ENCODE measurements at regions not wholly inside any gene's neighbourhood (a gene's known extent, or its start where the extent isn't known, plus 50 kb on each side); places are given as distances from the start of the nearest gene placed in this dataset.

DNA sequence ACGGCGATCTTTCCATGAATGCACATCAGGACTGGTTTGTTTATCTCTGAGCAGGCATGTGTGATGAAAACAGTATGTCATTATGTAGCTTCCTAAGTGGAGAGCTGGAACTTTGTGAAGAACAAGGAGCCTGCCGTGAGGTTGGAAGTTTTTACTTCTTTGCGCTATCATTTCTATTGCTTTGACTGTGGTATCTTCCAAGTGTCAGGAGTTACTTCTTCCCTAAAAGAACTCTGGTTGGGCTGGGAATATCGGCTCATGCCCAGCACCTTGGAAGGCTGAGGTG, 167.4 kb upstream of the AHR start:
- peak; percentile 20 for DNase-seq

DNA sequence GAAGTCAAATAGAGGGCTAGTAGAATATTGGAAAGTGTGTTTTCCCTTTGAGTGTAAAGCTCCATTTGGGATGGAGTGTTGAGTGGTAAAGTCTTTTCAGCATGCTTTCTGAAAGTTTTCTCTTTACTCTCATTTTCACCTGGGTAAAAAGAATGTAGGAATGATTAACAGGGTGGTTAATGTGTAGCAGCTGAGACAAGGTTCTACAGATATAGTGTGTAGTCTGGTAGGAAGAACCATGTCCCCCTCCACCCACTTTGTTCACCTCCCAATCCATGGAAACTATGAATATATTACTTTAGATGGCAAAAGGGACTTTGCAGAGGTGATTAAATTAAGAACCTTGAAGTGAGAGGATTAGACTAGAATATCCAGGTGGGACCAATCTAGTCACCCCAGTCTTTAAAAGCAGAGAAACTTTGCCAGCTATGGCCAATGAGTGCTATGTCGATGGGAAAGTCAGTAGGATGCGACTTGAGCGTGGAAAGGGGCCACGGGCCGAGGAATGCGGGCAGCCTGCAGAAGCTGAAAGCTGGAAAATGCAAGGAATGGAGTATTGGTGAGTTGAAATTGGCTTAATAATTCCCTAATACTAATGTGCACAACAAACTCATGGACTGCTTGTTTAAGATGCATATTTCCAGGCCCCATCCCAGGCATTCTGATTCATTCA, 166.3 kb upstream of the AHR start:
- DNase-seq = no peak

DNA sequence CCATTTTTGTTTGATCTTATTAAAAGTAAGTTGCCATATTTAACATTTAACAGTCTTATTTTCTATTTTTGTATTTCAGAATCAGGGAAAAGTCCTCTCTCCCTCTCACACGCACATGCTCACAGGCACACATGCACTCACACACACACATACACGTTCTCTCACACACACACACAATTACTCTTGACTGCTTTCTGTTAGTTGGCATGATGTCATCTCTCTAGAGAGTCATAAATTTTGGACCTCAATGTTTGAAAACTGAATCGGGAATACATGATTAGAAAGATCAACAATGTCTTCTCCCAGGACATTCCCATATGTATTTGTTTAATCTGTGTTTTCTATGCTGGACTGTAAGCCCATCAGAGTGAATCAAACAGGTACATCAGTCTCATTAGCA, 165.7 kb upstream of the AHR start:
- no peak for DNase-seq

DNA sequence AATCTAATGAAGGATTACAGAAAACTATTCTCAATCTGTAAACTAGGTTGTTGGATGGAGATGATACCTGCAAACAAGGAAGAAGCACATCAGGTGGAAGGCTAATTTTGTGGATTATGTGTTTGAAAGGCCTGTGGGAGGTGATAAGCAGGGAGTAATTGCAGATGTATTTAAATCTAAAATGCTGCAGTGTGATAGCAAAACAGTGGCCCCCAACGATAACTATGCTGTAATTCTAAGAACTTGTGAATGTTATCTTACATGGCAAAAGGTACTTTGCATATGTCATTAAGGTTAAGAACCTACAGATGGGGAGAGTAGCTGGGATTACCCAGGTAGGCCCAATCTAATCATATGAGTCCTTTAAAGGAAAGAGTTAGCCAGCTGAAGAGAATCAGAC, 164.5 kb upstream of the AHR start:
- no peak for DNase-seq

DNA sequence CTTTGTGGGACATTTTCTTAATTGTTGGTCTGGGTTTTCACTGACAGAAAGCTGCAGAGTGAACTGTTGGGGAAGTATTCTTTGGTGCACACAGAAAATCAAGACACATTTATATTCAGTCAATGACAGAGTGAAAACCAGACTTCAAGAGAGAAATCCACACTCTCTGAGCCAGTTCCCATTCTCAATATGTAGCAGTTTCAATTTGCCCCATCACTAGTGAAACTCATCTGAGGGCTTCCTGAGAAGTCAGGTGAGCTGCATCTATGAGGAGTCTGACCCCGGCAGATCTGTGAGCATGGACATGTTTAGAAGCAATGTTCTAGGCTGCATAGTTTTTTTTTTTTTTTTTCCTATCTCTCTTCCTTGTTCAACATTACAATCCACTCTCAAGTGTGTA, 163.7 kb upstream of the AHR start:
- no peak for DNase-seq

DNA sequence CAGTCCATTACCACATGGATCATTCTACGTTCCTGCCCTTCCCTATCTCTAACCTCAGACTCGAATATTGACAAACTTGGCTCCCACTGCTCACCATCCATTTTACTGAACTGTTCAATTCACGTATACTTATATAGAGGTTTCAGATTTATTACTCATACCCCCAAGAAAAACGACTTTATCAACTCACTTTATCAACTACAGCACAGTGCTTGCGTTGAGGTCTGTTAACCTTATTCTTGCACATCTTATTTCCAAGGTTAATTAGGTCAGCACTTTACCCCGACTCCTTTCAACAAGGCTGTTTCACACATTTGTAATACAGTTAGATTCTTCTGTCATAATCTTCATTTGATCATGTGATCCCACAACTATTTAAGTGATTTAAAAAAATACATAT, 162.3 kb upstream of the AHR start:
- no peak for DNase-seq

DNA sequence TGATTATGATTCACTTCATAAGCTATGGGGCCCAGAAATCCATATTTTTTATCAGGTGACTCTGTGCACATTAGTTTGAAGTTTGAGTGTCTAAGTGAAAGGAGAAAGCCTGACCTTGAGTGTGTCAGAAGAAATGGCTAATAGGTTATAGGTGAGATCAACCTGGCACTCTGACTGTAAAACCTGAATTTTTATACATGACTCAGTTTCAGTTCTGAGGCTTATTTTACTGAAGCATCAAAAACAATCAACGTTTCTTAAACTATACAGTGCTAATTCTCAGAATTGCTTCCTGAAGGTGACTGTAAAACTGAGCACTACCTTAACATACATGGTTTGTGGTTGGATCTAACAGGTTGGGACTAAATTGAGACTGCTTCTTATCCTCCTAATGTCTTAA, 159.4 kb upstream of the AHR start:
- DNase-seq = no peak

DNA sequence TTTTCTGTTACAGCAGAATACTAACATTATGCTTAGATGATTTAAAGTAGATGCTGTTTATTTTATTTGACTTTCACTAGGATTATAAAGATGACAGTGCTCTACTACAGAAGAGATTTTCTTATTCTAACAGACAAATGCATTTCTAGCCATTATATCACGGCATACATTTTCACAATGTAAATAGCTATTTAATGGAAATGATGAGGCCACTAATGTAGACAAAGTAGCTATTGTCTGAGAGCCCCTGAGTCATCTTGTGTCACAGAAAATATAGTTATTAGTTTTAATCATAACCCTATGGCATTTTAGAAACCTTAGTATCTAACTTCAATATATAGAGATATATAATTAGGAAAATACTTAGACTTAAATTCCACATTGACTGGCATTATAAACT, 158.0 kb upstream of the AHR start:
- no peak for DNase-seq

DNA sequence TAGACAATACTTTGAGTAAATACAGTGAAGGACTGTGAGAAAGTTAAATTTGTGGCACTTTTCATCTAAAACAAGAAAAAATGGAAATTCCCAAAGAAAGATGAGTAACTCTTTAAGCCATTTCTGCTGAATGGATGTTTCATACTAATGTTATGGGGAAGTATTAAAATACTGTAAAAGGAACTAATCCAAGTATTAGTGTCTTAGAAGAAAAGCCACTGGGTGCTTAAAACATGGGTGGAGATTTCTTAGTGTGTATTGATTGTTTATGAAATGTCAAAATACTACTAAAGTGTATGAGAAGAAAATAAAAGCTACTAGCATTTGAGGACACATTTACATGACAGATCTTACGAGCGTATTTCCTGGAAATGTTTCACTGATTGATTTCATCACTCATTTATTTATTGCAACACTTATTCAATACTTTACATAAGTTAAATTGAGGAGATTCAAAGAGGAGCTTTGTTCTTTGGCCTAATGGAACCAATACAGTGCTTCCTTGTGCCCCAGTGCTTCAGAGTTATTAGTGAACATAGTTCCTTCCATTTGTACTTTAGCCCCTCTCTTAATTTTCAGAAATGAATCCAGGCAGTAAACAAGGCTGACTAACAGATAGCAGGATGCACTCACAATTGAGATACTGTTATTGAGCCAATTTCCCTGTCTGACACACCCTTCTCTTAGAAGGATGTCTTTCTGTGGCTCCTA, 155.5 kb upstream of the AHR start:
- no peak for DNase-seq

DNA sequence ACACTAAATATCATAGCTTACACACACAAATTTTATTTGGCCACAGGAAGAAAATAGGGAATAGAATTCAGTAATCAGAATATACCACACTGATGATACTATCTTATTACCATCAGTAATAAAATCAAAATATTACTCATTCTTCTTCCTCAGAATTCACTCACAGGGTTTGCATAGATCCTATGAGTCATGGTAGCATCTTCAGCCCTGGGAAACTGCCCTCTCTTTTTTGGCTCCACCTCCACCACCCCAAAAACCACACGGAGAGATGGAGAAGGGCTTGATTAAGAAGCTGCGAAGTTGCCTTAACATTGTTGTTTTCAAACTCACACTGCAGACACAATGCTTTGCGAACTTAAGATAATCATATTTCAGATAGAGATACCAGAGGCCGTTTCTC, 154.1 kb upstream of the AHR start:
- DNase-seq = no peak

DNA sequence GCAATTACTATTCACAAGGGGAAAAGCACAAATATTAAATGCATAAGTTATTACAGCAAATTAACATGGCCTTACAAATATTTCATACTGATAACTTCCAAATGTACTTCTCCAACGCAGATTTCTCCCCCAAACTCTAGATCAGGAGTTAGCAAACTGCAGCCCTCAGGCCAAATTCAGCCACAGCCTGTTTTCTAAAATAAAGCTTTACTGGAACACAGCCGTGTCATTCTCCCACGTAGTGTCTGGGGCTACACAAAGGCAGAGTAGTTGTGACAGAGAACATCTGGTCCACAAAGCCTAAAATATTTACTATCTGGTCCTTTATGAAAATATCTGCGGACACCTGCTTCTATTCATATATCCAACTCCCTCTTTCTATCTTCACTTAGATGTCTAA, 151.8 kb upstream of the AHR start:
- no peak for DNase-seq

DNA sequence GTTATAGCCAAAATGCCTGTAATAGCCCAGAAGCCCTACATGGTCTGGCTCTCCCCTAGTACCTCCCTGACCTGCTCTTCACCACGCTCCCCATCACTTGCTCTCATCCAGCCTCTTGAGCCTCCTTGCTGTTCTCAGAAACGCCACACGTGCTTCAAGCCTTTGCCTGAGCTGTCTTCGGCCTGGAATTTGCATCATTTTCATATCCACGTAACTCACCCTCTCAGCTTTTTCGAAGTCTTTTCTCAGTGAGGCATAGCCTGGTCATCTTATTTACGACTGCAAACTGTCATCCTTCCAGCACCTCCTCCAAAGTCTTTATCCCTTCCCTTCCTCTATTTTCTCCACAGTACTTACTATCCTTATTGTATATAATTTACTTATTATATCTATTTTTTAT, 151.0 kb upstream of the AHR start:
- no peak for DNase-seq

DNA sequence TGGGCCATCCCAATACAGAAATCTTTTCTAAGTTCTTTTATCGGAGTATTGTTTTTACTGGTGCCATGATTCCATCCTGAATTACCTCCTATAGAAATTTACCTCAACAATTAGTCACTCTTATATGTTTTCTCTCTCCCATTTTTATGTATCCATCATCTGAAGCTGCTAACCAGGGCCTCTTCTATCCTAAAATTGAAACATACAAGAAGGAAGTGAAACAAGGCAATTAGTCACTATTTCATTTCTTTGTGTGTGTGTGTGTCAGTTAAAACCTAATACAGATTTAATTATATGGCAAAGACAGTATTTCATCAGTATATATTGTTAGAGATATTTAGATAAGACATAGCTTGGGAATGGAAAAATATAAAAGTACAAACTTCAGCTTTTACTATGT, 148.4 kb upstream of the AHR start:
- no peak for DNase-seq

DNA sequence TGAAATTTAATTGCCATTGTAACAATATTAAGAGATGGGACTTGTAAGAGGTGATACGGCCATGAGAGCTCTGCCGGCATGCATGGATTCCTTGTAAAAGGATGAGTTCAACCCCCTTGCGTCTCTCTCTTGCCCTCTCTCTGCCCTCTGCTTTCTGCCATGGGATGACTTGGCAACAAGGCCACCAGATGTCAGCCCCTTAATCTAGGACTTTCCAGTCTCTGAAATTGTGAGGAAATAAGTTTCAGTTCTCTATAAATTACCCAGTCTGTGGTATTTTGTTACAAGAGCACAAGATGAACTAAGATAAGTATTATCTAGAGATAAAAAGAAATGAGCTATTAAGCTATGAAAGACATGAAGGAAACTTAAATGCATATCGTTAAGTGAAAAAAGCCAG, 145.7 kb upstream of the AHR start:
- DNase-seq = no peak

DNA sequence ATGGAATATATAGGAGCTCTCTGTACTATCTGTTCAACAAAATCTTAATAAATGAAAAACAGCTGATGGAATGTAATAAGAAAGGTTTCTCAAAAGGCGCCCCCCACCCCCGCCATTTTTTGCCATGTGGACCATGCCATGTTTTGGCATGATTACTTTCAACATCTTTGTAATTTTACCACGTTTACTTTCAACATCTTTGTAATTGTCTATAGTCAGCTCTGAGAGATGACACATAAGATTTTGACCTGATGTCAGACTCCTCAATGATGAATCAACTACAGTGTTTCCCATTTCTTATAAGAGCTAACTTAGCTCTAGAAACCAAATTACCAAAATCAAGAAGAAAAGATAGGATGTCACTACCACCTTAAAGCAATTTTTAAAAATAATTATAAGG, 144.9 kb upstream of the AHR start:
- no peak for DNase-seq

DNA sequence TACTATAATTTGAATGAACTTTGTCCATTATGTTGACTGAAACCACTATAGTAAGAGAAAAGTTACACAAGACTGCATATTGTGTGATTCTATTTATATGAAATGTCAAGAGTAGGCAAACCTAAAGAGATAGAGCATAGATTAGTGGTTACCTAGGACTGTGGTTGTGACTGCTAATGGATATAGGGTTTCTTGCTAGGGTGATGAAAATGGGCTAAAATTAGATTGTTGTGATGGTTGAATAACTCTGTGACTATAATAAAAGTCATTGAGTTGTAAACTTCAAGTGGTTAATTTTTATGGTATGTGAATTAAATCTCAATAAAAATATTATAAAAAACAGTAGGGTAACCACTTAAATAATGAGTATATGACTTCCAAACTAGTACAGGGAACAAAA, 142.9 kb upstream of the AHR start:
- no peak for DNase-seq

DNA sequence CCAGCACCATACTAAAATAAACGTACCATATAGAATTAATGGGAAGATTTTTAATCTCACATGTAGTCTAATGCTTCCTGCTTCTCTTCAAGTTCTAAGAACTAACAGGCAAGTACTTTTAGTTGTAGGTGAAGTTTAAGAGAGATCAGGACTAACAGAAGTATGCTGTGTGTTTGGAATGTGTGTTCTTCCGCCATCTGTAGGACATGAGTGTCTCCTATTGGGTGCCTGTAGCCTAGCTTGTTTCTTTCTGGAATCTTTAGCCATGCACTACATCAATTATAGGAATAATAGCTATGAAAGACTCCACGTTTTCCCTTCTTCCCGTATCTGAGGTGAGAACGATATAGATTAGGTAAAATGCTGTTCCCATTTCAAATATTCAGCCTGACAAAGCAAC, 140.2 kb upstream of the AHR start:
- no peak for DNase-seq

DNA sequence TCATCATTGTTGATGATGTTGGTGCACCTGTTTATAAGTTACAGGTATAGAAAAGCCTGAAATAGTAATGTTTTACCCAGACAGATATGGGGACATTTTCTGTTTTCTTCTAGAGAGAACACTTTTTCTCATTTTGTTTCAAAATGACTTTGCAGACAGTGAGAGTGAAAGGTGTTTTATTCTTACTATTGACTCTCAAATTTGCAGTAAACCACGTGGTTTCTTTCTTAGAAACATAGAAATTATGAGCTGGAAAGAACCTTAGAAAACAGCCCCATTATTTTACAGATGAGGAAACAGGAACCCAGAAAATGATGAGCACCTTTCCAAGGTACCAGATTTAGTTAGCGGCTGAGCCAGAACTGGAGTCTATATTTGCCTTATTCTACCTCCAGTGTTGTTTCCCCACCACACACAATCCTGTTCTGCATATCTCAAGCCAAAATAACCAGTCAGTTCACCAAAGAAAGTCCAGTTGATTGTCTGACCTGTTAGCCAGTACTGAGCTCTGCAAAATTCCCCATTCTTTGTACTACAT, 138.9 kb upstream of the AHR start:
- no peak for DNase-seq

DNA sequence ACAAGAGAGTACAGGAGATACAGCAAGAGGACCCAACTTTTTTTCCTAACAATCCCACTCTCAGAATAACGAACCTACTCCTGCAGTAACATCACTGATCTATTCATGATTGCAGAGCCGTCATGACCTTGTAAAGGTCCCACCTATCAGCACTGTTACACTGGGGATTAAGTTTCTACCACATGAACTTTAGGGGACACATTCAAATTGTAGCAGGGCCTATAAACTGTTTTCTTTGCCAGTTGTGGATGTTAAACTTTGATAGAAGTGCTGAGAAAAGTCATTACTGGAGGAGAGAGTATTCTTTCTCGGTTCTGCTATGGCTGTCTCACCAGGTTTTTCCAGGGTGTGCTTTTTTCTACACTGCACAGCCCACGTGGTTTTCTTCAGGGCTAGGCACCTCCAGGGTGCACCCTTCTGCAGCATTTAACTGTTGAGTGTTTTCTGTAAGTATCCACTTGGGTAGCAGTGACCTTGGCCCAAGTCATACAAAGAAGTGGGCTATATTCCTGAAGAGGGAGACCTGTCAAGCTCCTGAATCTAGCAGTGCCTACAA, 131.6 kb upstream of the AHR start:
- DNase-seq = no peak

DNA sequence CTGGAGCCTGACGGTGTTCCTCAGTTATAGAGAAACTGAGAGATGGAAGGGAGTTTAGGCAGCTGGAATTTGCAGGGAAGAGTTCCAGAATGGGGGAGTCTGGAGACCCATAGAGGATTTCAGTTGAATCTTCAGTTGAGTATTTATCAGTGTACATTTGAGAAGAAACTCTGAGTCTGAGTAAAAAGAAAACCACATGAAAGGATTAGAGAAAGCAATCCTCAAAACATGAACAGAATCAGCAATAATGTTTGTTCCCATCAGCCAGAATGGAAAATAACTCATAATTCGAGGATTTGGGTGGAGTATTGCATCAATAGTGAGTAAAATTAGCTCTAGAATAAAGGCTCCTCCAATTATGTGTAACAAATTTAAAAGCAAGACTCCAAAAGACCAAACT, 130.0 kb upstream of the AHR start:
- no peak for DNase-seq

DNA sequence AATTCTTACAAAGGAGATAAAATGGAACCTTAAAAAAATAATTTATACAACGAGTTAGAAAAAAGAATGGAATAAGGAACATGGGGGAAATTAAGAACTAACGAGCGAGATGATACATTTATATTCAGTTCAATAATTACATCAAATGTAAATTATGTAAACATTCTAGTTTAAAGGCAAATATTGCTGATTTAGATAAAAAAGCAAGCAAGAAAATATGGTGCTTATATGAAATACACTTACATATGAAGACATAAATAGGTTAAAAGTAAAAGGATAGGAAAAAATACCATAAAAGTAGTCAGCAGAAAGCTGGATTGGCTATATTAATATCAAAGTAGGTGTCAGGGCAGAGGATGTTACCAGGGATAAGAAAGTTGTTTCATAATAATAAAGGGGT, 127.0 kb upstream of the AHR start:
- no peak for DNase-seq

DNA sequence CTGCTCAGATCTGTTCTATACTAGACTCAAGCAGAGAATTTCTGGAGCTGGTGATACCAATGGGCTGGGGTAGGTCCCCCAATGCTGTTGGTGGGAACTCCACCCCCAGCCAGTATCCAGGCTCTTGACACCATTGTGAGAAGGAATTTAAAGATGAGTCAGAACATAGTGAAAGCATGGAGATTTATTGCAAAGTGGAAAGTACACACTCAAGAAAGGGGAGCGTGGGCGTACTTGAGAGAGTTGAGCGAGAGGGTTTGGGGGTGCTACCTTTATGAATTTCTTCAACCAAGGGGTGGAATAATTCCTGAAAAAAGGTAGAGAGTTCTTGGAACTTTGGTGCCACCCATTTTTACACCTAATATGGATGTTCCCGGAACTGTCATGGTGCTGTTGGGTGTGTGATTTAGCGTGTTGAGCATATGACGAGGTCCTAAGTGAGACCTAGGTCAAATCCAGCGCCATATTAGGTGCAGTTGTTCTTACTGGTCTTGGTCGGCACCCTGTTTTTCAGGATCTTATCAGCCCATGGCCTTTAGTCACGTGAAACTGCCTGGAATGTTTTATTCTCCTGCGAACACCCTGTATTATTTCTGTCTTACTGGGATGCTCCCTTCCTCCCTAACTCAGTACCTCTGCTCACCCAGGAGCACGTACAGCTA, 122.0 kb upstream of the AHR start:
- DNase-seq = no peak

DNA sequence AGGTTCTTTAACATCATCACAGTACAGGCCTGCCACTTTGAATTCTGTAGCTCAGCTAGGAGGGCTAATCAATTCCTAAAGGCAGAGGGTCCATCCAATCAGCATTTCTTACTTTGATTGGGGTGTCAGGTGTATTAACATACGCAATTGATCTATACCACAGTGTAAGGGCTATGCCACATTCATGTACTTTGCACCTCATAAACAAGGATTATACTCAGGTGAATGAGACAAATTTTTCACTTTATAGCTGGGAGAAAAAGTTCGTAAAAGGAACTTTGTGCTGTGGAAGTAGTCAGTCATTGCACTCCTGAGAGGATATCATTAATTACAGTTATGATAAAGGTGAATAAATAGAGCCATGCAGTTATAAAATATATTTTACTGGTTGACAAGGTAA, 119.9 kb upstream of the AHR start:
- no peak for DNase-seq

DNA sequence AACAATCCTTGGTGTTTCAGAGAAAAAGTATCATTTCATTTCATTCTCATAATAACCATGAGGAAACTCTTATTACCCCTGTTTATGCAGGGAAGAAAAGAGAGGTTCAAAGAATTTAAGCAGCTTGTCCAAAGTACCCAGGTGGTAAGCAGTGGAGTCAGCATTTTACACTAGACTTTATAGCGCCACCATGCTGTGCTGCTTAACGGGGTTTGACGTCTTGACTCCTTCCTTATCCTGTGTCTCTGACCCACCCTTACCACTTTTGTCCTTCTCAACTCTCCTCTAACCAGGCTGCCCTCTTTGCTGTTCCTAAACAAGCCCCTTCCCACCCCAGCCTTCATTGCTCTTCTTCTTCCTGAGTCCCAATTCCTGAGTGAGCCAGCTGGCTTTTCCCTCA, 117.0 kb upstream of the AHR start:
- no peak for DNase-seq

Measured in right kidney (tissue), 1 donor.